Fibroblast of villous mesenchyme (primary cell): ENCODE measurements at regions not wholly inside any gene's neighbourhood (a gene's known extent, or its start where the extent isn't known, plus 50 kb on each side); places are given as distances from the start of the nearest gene placed in this dataset.

ENCODE experiments used
- DNase-seq: peaks from one replicate; pipeline ENCODE4 v3.0.0-alpha.2; 2010; ENCODE audit warnings: low read depth
- H3K4me3 ChIP-seq: 2 replicates; pipeline ENCODE4 v1.5.1; 2011; ENCODE audit warnings: low read depth, mild to moderate bottlenecking, low read length
- CTCF ChIP-seq: IDR thresholded peaks from 2 replicates; pipeline ENCODE4 v1.5.1; 2012; ENCODE audit warnings: low read depth, mild to moderate bottlenecking, low read length; ENCODE audit not compliant: insufficient read depth

GRCh38 chr5:38706376-38706775 lies 139.4 kb upstream of the OSMR start:
- H3K4me3 ChIP-seq, result no peak overlapping the region
- peak; percentile 62 for DNase-seq
- no peak for TF ChIP-seq CTCF

GRCh38 chr5:38707352-38708210 lies 138.2 kb upstream of the OSMR start:
- DNase-seq, result peak; percentile 92
- TF ChIP-seq CTCF, result no peak
- H3K4me3 ChIP-seq, result no peak overlapping the region

DNA sequence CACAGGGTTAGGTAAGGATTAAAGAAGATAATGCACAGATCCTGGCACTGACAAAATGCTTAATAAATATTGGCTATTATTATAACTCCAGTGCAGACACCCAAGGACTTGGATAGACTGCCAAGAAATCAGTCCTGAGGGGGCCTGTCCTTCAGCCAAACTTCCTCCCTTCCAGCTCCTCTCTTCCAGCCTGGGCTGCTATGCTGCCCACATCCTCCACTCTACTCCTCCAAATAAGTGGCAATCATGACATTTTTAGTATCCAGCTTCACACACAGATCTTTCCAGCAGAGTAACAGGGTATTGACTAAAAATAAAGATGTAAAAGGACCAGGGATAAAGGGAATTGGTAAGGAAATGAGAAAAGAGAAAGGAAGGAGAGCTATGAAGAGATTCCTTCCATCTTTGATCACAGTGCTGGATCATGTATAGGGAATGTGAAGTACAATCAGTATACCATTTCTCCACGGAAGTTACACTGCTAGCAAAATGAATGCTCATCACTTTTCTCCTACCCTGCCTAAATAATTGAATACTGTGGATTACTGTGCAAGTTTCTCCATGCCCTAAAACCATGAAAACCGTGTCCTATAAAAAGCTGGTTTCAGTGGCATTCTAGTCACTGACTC lies 136.0 kb upstream of the OSMR start:
- TF ChIP-seq CTCF, result no peak
- no peak for DNase-seq

DNA sequence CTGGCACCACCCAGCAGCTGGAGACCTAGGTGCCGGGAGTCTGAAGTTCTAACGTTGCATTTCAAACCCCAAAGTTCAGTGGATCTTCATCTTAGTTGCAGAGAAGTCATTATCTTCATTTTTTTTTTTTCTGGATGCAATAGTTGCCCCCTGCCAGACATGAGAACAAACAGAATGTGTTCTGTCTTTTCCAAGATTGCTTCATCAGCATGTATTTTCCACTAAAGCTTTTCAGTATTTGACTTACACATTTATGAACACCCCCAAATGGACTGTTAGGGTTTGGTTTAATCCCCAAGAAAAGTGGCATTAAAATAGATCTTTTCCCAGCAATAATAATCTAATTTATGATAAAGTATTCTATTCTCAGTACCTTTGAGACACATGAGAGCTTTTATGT lies 135.2 kb upstream of the OSMR start:
- no peak overlapping the region for H3K4me3 ChIP-seq
- TF ChIP-seq CTCF, result no peak

More for the DNA sequence above, 136.0 kb upstream of the OSMR start:
- no peak overlapping the region for H3K4me3 ChIP-seq

GRCh38 chr5:38712391-38712790 lies 133.4 kb upstream of the OSMR start:
- DNase-seq, result no peak
- no peak overlapping the region for H3K4me3 ChIP-seq
- TF ChIP-seq CTCF, result no peak

More for the DNA sequence above, 135.2 kb upstream of the OSMR start:
- no peak for DNase-seq

GRCh38 chr5:38714240-38714639 lies 131.6 kb upstream of the OSMR start:
- no peak overlapping the region for H3K4me3 ChIP-seq
- TF ChIP-seq CTCF, result no peak
- no peak for DNase-seq
